ENCODE measurements at regions not wholly inside any gene's neighbourhood (a gene's known extent, or its start where the extent isn't known, plus 50 kb on each side); places are given as distances from the start of the nearest gene placed in this dataset.

- DNase-seq (ENCODE audit: low read depth in 4 of 4, low spot score in 3 of 4), result no peak
Observed at GRCh38 chr7:131274986-131275385, 52.7 kb upstream of the MKLN1 start.

DNA sequence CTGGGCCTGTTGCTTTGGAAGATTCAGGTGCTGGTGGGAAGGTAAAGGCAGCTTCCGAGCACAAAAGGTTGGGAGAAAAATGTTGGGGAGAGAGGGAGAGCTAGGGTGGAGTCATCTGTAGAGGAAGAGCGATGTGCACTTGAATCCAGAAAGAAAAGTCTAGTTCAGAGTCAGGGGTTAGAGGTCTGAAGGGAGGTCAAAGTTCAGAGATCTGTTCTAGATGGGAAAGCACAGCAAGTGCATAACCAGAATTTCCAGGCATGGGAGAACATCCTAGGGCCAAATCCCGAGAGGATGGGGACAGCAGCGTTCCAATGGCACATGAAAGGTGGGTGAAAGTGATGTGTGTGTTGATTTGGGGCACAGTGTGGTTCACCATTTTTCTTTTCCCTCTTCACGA is 51.5 kb upstream of the MKLN1 start:
- no peak for DNase-seq (ENCODE audit: low read depth in 4 of 4, low spot score in 3 of 4)

DNA sequence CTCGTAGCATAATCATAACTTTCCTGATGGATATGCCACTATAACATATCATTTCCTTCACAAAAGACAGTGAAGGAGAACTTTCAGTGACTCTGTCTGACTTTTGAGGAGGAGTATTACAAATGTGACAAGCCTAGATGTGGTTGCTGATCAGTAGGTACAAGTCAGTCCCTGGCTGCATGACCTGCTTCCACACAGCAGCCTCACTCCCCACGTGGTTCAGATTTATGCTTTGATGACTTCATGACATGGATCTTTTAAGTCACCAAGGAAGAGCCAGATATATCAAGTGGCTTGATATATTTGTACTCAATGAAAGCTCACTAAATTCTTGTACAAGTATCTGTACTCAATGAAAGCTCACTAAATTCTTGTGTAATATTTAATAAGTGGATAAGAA is 50.9 kb upstream of the MKLN1 start:
- DNase-seq (ENCODE audit: low read depth in 4 of 4, low spot score in 3 of 4), result no peak
